Stimulated activated CD8-positive, alpha-beta memory T cell treated with anti-CD3 and anti-CD28 coated beads, Interleukin-2, amount 100 ng/mL, for 1 hour (primary cell): ENCODE measurements at regions not wholly inside any gene's neighbourhood (a gene's known extent, or its start where the extent isn't known, plus 50 kb on each side); places are given as distances from the start of the nearest gene placed in this dataset.

Experiments used
- DNase-seq, 2 donors: peaks; one replicate each; pipeline ENCODE4 v3.0.0-alpha.2; 2020; ENCODE audit warnings: low read depth in 2 of 2

- no peak for DNase-seq
Measured at GRCh38 chr11:45347348-45348082, 61.4 kb upstream of the SYT13 start.

DNA sequence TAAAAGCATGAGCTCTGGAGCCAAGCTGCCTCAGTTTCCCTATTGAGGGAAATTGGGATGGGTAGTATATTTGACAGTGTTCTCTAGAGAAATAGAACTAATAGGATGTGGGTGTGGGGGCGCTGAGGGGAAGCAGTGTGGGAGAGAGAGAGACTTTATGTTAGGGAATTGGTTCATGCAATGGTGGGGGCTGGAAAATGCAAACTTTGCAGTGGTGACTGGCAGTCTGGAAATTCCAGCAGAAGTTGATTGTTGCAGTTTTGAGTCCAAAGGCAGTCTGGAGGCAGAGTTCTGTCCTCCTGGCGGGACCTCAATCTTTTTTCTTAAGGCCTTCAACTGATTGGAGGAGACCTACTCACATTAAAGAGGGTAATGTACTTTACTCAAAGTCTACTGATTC, 59.4 kb upstream of the SYT13 start:
- no peak for DNase-seq

DNA sequence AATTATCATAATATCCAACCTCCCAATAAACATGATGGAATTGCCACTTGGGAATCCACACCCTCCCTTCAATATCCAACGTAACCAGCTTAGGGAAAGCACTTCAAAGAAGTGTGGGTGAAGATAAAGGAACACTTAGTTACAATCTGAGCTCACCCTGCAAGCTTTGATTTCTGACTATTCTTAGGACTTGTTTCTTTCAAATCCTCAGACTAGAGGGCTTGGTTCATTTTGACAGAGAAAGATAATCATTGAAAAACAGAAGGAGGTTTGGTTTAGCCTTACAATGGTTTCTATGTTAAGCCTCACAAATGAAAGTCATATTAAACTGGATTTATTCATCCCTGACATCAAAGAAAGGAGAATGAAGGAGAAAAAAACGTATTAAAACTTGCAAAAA, 57.9 kb upstream of the SYT13 start:
- DNase-seq: no peak

GRCh38 chr11:45343444-45343843, 57.3 kb upstream of the SYT13 start:
- no peak for DNase-seq

DNA sequence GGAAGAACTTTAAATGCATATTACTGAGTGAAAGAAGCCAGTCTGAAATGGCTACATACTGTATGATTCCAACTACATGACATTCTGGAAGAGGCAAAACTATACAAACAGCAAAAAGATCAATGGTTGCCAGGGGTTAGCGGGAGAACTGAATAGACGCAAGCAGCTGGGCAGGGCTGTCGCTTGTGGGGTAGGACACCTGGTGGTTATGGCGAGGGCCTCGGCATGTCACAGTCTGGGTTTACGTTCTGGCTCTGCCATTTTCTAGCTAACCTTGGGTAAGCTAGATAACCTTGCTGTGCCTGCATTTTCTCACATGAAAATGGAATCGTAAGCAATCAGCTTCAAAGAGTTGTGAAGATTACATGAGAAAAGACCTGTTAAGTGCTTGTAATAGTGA, 55.2 kb upstream of the SYT13 start:
- DNase-seq: no peak

- peak; percentile 82 for DNase-seq
Measured at GRCh38 chr11:45339729-45340519, 53.8 kb upstream of the SYT13 start.

DNA sequence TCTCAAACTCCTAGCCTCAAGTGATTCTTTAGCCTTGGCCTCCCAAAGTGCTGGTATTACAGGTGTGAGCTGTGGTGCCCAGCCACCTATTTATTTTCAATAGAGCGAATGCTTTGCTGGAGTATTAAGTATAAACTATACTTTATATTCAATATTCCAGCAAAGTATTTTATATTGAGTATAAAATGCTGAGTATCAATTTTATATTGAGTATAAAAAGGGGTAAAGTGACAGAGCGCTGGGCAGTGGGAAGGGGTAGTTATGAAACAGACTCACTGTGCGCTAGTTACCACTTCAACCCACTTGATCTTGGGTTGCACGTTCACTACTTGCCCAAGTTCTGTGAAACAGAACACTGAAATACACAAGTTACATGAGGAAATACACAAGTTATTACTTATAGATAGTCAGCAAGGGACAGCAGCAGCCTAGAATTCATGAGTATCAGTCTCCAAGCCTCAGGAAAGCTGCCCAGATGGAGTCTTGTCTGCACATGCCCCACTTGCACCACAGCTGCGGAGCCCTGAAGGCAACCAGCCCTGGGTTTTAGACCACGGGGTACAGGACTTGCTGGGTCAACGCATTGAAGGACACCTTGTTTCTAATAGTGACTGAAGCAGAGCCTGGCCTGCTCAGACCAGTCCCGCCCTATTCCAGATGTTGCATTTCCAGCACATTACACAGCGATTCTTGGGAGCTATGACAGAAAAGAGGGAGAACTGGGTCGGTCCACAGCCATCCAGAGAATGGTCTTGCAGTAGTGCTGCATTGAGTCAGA, 51.6 kb upstream of the SYT13 start:
- DNase-seq: no peak

GRCh38 chr11:45336136-45336535, 50.0 kb upstream of the SYT13 start:
- no peak for DNase-seq
